ENCODE measurements at regions not wholly inside any gene's neighbourhood (a gene's known extent, or its start where the extent isn't known, plus 50 kb on each side); places are given as distances from the start of the nearest gene placed in this dataset.

DNA sequence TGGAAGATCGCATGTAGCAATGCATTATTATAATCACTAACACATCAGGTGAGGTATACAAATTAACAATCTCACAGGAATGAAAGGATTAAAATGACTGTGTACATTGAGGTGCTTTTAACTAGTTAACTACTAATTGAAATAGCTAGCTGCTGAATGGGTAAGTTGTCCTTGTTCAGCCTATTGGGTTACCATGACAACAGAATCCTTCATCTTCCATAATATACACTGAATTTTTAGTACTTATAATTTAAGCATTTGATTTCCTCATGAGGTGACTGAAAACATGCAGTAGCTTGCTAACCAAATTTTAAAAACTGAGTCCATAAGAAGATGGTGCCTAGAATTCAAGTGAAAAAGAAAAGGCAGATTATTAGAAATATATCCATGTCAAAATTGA lies 347.9 kb downstream of the FAT3 start:
- Histone ChIP-seq H3K4me1 (no peaks in the 10 kb centered on the region), H3K36me3 (no peaks in the 10 kb centered on the region), H3K4me3 (no peak overlapping the region), H3K27ac (no peak overlapping the region), H3K27me3 (no peaks in the 10 kb centered on the region), H3K9me3 (no peaks in the 10 kb centered on the region)
- intact Hi-C loops (cut with DNase I) = no loop called here
- no peak for DNase-seq (ENCODE audit: low spot score in 2 of 2)
- TF ChIP-seq, protein P1, sequence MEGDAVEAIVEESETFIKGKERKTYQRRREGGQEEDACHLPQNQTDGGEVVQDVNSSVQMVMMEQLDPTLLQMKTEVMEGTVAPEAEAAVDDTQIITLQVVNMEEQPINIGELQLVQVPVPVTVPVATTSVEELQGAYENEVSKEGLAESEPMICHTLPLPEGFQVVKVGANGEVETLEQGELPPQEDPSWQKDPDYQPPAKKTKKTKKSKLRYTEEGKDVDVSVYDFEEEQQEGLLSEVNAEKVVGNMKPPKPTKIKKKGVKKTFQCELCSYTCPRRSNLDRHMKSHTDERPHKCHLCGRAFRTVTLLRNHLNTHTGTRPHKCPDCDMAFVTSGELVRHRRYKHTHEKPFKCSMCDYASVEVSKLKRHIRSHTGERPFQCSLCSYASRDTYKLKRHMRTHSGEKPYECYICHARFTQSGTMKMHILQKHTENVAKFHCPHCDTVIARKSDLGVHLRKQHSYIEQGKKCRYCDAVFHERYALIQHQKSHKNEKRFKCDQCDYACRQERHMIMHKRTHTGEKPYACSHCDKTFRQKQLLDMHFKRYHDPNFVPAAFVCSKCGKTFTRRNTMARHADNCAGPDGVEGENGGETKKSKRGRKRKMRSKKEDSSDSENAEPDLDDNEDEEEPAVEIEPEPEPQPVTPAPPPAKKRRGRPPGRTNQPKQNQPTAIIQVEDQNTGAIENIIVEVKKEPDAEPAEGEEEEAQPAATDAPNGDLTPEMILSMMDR (IDR thresholded peaks at IDR 0.05) = no peak

DNA sequence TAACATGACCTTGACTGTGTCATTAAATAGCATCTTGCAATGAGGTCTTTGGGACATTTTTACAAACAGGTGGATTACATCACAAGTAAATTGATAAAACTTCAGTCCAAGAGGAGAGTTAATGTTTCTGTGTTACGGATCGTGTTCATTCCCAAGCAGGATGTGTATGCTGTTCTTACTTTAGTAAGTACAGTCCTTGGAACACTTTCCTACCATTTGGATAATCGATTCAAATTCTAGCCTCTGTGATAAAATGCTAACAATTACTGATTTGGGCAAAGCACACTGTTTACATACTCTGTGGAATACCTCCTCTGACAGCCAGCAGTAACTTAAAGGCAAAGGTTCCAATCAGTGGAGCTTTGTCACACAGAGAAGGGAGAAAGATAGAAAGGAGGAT lies 351.7 kb downstream of the FAT3 start:
- no peaks in the 10 kb centered on the region for H3K9me3 ChIP-seq
- intact Hi-C loops (cut with DNase I) = no loop called here
- H3K4me1 ChIP-seq = no peaks in the 10 kb centered on the region
- H3K27me3 ChIP-seq = no peaks in the 10 kb centered on the region
- no peak for DNase-seq (ENCODE audit: low spot score in 2 of 2)
- H3K4me3 ChIP-seq = no peak overlapping the region
- H3K27ac ChIP-seq = no peak overlapping the region
- TF ChIP-seq, protein P1 (IDR thresholded peaks at IDR 0.05) = no peak
- no peaks in the 10 kb centered on the region for H3K36me3 ChIP-seq

DNA sequence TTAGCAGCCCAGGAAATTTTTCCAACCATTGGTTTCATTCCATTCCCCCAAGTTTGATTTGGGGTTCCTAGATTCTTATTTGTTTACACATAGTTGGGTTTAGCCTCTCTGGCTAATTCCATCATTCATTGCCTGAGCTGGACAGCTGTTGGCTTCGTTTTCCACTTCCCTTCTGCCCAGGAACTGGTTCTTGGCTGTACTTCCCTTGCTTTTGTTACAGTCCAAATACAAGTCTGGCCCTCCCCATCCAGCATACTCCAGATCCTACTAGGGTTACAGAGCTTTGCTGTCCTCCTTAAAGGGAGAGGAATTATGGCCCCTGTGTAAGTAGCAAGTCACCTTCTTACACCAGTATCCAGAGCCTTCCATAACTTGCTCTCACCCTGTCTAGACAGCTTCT lies 356.3 kb downstream of the FAT3 start:
- Histone ChIP-seq H3K36me3 (no peaks in the 10 kb centered on the region), H3K4me3 (no peak overlapping the region), H3K9me3 (no peaks in the 10 kb centered on the region), H3K4me1 (no peaks in the 10 kb centered on the region), H3K27ac (no peak overlapping the region), H3K27me3 (no peaks in the 10 kb centered on the region)
- TF ChIP-seq, protein P1 (IDR thresholded peaks at IDR 0.05) = no peak
- intact Hi-C loops (cut with DNase I) = no loop called here
- no peak for DNase-seq (ENCODE audit: low spot score in 2 of 2)

DNA sequence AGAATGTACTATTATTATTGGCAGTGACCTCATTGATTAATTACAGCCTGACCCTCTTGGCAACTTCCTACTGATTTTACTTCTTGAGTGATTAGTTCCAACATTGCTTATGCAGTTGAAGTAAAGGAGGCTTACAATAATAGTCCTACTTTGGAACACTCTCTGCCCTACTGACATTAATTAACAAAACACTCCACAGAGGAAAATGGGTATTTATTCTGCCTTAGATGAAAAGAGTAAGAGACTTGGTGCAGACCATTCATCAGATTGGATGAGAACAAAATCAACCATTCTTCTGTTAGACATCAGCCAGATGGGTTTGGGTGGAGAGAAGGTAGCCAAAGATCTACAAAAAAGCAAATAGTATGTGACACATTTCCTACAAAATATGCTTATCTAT lies 363.8 kb downstream of the FAT3 start:
- H3K27me3 ChIP-seq = no peaks in the 10 kb centered on the region
- H3K9me3 ChIP-seq = no peaks in the 10 kb centered on the region
- H3K36me3 ChIP-seq = no peaks in the 10 kb centered on the region
- H3K4me3 ChIP-seq = no peak overlapping the region
- H3K27ac ChIP-seq = no peak overlapping the region
- no peaks in the 10 kb centered on the region for H3K4me1 ChIP-seq
- TF ChIP-seq, protein P1 (IDR thresholded peaks at IDR 0.05) = no peak
- no peak for DNase-seq (ENCODE audit: low spot score in 2 of 2)
- intact Hi-C loops (cut with DNase I) = no loop called here

DNA sequence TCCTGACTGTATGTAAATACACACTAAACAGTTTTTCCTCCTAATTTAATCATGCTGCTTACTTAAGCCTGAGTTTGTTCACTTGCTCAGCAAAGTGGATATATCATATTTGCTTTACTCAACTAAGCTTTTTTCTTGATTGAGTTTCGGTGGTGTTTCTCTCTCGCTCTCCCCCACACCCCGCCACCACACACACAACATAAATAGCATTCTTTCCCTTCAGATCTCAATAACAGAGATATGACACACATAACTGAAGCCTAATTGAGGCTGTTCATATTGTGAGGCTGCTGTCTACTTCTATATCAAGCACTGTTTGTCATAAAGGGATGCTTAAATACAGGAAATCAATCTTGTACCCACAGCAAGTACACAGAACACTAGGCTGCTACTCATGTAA lies 364.9 kb downstream of the FAT3 start:
- no peaks in the 10 kb centered on the region for H3K4me1 ChIP-seq

DNA sequence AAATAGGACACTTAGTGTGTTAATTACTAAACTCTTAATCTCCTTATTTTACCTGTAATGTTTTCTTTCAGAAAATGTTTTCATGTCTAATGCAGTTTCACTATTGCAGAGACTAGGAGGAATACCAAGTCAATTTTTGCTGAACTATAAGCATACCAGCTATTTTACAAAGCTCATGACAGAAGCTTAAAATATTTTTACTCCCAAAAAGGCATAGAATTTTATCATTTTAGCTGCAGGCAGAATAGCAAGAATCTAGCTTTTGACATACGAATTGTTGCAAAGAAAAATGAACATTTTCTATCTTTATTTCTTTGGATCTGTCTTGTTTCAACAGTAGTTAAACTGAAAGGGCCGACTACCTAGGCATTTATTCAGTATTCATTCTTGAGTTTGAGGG lies 366.9 kb downstream of the FAT3 start:
- intact Hi-C loops (cut with DNase I) = no loop called here
- Histone ChIP-seq H3K9me3 (no peaks in the 10 kb centered on the region), H3K27me3 (no peaks in the 10 kb centered on the region), H3K27ac (no peak overlapping the region), H3K4me1 (no peaks in the 10 kb centered on the region), H3K36me3 (no peaks in the 10 kb centered on the region), H3K4me3 (no peak overlapping the region)
- TF ChIP-seq, protein P1 (IDR thresholded peaks at IDR 0.05) = no peak
- no peak for DNase-seq (ENCODE audit: low spot score in 2 of 2)

More for the DNA sequence above, 364.9 kb downstream of the FAT3 start:
- TF ChIP-seq, protein P1 (IDR thresholded peaks at IDR 0.05) = no peak
- intact Hi-C loops (cut with DNase I) = no loop called here
- no peaks in the 10 kb centered on the region for H3K36me3 ChIP-seq
- no peaks in the 10 kb centered on the region for H3K27me3 ChIP-seq
- no peak overlapping the region for H3K4me3 ChIP-seq
- no peaks in the 10 kb centered on the region for H3K9me3 ChIP-seq
- no peak overlapping the region for H3K27ac ChIP-seq
- DNase-seq (ENCODE audit: low spot score in 2 of 2) = no peak

Measured in ascending aorta (tissue), 2 donors.